NOMO-1 treated with dmso at 0.1 percent for 144 hours (cell line): ENCODE measurements at regions not wholly inside any gene's neighbourhood (a gene's known extent, or its start where the extent isn't known, plus 50 kb on each side); places are given as distances from the start of the nearest gene placed in this dataset.
A peak's percentile ranks its signal among the peaks of the same experiment; 100 is the strongest.

Experiments
- DNase-seq: peaks from one replicate; lab custom pipeline; 2025; ENCODE audit not compliant: unreplicated experiment; lab: John Stamatoyannopoulos, UW

DNA sequence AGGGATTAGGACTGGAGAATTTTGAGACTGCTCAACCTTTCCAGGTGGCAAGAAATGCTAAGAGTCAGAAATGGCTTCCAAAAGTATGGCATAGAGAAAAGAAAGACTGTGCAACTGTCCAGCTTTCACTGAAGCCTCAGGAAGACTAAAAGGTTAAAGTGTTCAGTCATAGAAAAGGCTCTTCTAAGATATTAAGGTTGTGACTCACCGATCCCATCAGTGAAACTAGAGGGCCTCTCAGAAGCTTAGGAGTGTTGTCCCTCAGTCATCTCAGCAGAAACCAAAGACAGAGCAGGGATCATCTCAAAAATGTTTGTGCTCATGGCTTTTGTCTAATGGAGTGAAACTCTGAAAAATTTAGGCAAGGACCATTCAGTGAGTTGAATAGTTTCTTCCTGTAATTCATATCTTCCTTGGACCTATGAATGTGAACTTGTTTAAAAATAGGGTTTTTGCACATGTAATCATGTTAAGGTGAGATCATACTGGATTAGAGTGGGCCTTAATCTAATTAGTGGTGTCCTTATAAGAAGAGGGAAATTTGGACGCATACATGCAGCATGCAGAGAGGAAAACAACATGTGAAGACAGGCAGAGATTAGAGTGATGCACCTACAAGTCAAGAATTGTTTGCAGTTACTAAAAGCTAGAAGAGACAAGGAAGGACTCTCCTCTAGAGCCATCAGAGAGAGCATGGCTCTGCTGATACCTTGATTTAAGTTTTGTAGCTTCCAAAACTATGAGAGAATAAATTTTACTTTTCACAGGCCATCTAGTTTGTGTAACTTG, 71.3 kb downstream of the RPE65 start:
- DNase-seq, result no peak

DNA sequence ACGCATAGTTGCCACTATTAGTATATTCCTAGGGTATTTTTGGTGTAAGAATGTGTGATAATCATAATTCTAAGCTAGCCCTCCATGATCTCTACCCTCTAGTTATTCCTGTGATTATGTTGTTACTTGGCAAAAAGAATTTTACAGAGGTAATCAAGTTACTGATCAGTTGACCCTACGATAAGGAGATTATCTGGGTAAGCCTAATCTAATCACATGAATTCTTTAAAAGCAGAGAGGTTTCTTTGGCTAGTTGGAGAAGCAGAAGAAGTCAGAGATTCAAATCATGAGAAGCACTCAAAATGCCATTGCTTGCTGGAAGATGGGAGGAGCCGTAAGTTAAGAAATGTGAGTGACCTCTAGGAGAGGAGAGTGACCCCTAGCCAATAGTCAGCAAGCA, 72.7 kb downstream of the RPE65 start:
- no peak for DNase-seq

DNA sequence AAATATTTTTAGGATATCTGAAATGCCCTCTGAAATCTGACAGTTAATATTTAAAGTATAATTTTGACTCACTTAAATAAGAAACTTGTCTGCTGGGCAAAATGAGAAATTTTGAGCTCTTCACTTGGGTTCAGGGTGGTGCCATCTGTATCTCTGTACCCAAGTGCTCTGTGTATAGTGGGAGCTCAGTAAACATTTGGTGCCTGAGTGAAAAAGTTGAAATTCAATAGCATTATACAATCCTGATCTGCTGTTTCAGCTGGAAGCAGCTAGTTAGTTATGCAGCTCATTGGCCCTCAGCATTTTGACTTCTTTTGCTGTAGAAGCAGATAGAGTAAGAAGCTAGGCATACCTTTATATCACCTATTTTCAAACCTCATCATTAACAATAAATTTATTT, 73.3 kb downstream of the RPE65 start:
- no peak for DNase-seq

DNA sequence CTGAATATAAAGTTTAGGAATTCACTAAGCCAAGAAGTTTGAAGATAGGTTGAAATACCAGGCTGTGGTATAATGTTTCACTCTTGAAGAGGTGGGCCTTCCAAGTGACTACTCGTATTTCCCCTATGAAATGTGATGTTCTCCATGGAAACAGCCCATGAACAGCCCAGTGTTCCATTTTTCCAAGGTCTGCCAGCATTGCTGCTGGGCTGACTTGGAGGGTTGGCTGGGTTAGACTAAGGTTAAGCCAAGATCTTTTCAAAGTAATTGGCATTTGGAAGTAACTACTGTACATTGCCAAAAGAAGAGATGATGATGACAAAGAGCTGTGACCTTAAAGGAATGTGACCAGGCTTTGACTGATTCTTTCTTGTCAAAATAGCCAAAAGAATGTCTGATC, 73.8 kb downstream of the RPE65 start:
- DNase-seq, result no peak

DNA sequence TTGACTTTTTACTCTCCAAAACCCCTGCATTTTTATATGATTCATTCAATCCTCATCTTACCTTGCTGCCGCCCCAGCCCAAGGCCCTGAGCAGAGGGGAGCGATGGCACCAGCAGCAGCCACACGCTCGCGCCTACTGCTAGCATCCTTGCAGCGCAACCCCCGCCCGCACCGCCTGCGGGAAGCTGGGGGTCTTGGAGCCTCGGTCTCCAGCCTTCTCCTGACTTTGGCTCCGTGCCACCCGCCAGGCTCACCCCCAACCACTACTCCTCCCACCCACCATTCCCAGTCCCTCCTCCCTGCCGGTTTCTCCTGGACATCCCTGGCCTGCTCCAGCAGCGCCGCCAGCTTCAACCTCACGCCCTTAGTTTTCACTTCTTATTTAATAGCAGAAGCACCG, 76.6 kb downstream of the RPE65 start:
- DNase-seq, result no peak

DNA sequence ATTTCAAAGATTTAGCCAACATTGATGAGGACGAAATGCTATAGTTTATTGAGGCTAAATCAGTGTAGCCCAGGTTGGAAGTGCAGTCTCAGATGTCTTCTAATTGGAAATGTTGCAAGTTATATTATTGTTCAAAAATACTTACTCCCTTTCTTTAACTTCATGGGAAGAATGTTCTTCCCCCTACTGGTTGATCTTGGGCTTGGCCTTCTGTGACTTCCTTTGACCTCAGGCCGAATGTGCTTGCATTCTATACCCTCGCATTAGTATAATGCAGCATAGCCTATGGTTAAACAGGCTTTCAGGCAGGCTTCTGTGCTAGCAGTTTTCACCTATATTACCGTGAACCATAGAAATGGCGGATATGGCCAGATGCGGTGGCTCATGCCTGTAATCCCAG, 77.3 kb downstream of the RPE65 start:
- no peak for DNase-seq

DNA sequence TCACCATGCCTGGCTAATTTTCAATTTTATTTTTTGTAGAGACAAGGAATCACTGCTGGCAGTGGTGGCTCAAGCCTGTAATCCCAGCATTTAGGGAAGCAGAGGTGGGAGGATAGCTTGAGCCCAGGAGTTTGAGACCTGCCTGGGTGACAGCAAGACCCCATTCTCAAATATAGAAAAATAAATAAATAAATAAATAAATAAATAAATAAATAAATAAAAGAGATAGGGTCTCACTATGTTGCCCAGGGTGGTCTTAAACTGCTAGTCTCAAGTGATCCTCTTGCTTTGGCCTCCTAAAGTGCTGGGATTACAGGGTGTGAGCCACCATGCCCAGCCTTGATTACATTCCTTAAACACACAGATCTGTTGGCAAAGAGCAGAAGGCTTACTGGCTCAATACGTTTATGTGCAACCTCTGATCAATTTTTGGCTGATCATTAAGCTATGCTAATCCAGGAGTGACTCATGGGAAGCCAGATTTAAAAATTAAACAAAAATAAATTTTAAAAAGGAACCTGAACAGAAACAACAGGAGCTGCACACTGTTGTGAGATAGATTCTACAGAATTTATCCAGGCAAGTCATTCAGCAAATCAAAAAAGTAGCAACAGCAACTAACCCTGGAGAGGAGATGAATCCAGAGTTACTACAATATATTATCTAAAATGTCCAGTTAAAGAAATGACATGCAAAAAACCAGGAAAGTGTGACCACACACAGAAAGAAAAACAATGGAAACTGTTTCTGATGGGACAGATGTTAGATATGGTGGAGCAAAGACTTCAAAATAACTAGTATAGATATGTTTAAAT, 79.4 kb downstream of the RPE65 start:
- no peak for DNase-seq

DNA sequence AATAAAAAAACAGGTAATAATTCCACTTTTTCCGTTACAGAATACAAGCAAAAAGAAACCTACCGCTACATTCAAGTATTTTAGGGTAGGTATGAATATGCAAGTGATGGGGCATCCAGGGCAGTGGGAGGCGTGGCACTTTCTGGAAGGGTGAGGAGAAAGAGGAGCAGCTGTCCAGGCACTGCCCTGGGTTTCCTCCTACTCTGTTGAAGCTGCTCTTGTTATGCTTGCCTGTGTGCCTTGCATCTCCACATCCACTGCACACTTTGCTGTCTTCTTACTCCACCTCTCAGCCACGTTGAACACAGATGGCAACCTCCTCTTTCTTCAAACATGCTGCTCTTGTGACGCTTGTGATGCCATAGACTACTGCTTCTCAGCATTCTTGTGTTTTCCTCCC, 83.2 kb downstream of the RPE65 start:
- no peak for DNase-seq

DNA sequence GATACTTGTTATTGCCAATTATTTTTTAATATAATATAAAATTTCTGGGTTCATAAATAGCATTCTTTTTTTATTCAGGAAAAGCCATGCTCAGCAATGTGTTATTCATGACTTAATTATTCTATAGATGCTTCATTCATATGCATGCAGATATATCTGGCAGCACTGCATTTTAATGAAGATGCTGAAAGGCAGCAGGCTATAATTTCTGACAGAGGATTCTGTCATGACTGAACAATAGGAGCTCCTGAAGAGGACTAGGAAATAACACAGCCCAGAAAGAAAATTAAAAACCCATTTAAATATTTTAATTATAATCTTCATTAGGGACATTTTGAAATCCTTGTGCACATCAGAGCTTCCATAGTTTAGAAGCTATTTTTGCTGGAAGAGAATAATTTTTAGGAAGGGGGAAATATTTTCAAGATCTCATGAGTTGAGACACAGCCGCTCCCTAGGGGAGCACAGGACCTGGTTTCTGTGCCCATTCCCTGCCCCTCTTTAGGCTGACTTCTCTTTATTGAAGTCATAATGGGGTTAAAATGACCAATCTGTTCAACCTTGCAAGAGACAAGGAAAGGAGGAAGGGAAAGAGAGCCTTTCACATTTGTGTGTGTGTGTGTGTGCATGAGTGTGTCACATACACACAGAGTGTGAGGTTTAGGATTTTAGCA, 83.9 kb downstream of the RPE65 start:
- DNase-seq, result no peak

DNA sequence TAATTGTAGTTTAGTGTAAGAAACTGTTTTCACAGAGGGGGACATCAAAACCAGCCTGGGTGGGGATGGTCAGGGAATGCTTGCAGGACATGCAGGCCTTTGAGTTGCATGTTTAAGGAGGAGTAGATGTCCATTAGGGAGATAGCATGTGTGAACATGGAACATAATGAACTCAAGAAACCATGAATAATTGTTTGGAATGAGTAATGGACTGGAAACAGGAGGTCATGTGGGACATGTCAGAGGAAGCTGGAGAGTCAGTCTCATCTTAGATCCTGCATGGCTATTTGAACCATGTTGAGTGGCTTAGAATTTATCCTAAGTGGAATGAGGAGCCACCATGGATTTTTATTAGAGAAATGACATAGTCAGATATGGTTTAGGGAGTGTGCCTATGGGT, 86.4 kb downstream of the RPE65 start:
- no peak for DNase-seq

DNA sequence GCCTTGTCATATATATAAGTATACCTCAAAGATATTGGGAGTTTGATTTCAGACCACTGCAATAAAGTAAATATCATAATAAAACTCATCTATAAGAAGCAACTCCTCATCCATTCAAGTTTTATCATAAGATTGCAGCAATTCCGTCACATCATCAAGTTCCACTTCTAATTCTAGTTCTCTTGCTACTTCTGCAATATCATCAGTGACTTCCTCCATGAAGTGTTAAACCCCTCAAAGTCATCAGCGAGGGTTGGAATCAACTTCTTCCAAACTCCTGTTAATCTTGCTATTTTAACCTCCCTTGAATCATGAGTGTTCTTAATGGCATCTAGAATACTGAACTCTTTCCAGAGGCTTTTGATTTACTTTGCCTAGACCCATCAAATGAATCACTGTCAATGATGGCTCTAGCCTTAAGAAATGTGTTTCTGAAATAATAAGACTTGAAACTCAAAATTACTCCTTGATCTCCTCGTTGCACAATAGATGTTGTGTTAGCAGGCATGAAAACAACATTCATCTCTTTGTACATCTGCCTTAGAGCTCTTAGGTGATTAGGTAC, 88.3 kb downstream of the RPE65 start:
- DNase-seq, result no peak

DNA sequence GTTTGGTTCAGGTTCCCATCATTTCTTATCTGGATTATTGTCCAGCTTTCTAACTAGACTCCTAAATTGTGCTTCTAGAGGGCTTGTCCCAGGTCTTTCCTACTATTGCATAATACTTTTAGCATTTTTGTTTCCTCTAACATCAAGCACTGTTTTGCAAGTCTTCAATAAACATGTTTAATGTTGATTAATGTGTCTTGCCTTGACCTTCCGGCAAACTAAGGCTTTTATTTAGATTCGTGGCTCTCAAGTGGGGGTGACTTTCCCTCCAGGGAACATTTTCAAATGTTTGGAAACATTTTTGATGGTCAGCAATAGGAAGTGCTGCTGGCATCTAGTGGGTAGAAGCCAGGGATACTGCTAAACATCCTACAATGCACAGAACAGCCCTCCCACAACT, 90.7 kb downstream of the RPE65 start:
- DNase-seq, result no peak

DNA sequence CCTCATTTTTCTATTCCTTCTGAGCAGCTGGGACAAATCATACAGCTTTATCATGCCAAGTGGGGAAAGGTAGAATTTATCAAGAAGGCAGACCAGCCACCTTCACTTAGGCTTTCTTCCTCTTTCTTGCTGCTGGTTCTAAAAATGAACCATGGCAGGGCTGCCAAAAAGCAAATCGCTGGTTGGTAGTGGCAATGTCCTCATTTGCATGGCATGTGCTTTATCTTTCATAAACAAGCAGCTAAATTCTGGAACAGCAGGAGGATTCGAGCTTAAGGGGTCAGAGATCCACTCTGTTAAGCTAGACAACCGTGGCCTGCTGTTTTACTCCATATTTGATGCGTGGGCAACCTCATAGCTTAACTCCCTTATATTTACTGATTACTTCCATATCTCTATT, 91.3 kb downstream of the RPE65 start:
- no peak for DNase-seq

DNA sequence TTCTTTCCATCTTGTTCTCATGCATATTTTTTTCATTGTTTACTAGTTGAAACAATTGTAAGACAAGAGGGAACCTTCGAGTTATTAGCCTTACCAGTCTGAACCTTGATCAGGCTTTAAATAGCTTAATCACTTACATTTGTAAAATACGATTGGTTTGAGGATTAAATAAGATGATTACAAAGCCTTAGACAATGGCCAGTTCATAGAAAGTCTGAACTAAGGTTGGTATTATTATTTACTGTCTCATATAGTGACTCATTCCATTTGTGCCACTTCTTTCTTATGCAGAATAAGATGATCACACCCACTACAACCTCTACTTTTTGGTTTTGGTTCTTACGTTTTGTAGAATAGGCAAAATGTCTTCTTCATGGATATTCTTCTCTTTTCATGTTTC, 94.1 kb downstream of the RPE65 start:
- DNase-seq, result no peak

DNA sequence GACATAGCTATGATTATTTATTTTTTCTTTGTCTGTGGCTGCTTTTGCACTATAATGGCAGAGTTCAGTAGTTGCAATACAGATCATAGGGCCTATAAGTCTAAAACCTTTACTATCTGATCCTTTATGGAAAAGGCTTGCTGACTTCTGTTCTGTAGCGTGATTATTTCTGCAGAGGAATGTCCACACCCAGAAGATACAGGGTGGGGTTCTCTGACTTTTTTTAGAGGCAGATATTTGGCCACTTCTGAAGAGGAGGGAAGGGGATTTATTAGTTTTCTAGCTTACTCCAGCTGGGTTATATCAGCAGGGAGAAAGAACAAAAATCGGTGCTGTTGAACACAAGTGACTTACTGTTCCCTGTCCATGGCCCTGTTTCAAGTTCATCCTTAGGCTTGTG, 97.6 kb downstream of the RPE65 start:
- no peak for DNase-seq

DNA sequence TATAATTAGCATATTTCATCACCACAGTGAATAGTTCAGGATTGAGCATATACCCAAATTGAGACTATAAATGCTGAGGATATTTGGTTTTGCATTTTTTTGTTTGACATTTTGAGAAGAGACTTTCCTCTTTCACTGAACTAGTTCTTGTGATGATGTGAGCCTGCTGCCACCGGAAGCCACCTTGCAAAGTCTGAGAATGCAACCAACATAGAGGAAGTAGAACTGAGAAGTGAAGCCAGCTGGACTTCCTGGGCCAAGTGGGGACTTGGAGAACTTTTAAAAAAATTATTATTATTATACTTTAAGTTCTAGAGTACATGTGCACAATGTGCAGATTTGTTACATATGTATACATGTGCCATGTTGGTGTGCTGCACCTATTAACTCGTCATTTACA, 102.3 kb downstream of the RPE65 start:
- DNase-seq, result peak; percentile 51

DNA sequence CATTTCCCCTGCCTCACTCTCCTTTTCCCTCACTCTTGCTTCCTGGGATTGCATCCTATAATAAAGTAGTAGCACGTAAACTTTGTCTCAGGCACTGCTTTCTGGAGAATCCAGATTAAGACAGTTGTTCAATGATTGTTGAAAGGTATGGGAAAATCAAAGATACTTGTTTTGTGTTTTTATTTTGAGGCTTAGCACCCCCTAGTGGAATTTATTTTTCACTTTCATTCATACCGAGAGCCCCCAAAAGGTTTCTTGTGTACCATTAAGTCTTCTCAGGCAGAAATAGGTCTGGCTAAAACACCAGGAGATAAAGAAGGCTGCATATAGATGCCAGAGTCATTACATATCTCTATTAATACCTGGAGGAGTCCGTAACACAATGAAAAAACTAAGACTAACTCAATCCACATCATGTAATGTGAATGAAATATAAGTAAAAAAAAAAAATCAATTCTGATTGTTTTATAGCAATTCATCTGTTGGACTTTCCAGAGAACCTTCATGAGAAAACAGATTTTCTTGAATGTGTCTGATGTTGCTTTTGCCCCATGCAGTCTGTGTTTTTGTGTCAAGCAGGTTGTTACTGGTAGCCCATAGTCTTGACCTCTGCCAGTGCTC, 103.5 kb downstream of the RPE65 start:
- no peak for DNase-seq

DNA sequence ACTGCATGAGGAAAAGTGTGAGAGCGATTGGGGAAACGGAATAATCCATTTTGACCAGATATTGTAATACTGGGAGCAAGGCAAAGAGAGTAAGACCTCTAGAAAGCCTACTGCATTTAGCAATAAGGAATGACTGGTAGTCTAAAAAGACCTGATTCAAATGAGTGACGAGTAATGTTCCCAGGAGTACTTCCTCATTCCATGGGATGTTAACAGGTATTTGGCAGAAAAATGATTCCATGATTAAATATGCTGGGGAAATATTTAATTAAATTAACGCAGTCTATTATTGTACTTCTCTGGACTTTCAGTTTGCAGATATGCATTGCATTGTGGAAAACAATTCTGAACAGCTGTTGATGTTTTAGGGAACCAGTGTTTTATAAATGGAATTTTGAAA, 105.5 kb downstream of the RPE65 start:
- no peak for DNase-seq

DNA sequence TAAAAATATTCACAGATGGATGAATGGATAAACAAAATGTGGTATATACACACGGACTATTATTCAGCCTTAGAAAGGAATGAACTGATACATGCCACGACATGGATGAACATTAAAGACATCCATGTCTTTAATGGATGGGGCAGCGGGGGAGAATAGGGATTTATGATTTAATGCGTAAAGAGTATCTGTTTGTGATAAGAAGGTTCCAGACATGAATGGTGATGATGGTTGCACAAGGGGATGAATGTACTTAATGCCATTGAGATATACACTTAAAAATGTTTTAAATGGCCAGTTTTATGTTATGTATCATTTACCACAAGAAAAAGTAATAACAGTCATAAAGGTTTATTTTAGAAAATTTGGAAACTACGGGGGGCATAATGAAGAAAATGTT, 108.6 kb upstream of the WLS start:
- no peak for DNase-seq

DNA sequence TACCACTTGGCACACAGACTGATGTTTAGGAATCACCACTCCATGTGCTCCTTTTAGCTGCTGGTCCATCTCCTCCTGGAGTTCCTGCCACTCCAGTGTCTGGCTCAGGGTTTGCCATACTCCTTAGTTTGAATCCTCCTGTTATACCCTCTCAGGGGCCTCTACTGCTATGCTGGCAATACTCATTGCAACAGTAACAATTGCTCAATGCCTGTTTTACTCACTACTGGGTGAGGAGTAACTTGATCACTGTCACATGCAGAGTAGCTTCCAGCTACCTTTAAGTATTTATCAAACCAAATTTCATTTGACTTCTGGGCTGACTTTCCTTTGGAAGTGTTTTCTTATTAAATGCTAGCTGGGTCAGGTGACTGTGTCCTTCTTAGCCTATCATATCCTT, 107.2 kb upstream of the WLS start:
- DNase-seq, result no peak

DNA sequence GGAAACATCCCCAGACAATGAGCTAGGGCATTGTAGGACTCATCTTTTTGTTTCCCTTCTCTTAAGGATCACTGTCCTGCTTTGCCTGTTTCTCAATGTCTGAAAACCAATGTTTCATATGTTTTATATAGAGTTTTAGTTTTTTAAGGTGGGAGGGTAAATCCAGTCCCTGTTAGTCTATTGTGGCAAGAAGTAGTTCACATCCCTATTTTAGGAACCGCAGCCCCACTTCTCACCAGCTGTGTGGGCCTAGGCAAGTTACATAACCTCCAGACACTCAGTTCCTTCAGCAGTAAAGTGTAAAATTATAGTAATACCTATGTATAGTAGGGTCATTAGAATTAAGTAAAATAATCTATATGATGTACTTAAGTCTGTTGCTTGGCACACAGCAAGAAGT, 105.8 kb upstream of the WLS start:
- DNase-seq, result no peak
